GM21423 (cell line): ENCODE measurements at regions not wholly inside any gene's neighbourhood (a gene's known extent, or its start where the extent isn't known, plus 50 kb on each side); places are given as distances from the start of the nearest gene placed in this dataset.

Source experiments
- ATAC-seq: cut with Tn5 transposase; IDR thresholded peaks from one replicate; pipeline ENCODE4 v1.9.1; 2021; ENCODE audit warnings: mild to moderate bottlenecking, moderate library complexity; ENCODE audit not compliant: unreplicated experiment

GRCh38 chr14:40944521-40944920 is 662.2 kb upstream of the LRFN5 start:
- no peak for ATAC-seq

- ATAC-seq: no peak
Measured at GRCh38 chr14:40936861-40937260, 669.8 kb upstream of the LRFN5 start.

GRCh38 chr14:40920380-40920779 is 686.3 kb upstream of the LRFN5 start:
- ATAC-seq: no peak

GRCh38 chr14:40911141-40911540 is 695.5 kb upstream of the LRFN5 start:
- ATAC-seq: no peak

GRCh38 chr14:40909906-40910305 is 696.8 kb upstream of the LRFN5 start:
- ATAC-seq: no peak

GRCh38 chr14:40903709-40904108 is 703.0 kb upstream of the LRFN5 start:
- no peak for ATAC-seq

- no peak for ATAC-seq
Measured at GRCh38 chr14:40899435-40899834, 707.2 kb upstream of the LRFN5 start.

- no peak for ATAC-seq
Measured at GRCh38 chr14:40894846-40895245, 711.8 kb upstream of the LRFN5 start.

- no peak for ATAC-seq
Measured at GRCh38 chr14:40889126-40889525, 717.5 kb upstream of the LRFN5 start.

- no peak for ATAC-seq
Measured at GRCh38 chr14:40887912-40888311, 718.8 kb upstream of the LRFN5 start.

GRCh38 chr14:40870252-40870651 is 736.4 kb upstream of the LRFN5 start:
- ATAC-seq: no peak

- ATAC-seq: no peak
Measured at GRCh38 chr14:40859055-40859454, 747.6 kb upstream of the LRFN5 start.

GRCh38 chr14:40855343-40855742 is 751.3 kb upstream of the LRFN5 start:
- ATAC-seq: no peak

- no peak for ATAC-seq
Measured at GRCh38 chr14:40850191-40850590, 756.5 kb upstream of the LRFN5 start.

- no peak for ATAC-seq
Measured at GRCh38 chr14:40847480-40847879, 759.2 kb upstream of the LRFN5 start.

- no peak for ATAC-seq
Measured at GRCh38 chr14:40842816-40843215, 763.9 kb upstream of the LRFN5 start.

GRCh38 chr14:40841886-40842285 is 764.8 kb upstream of the LRFN5 start:
- ATAC-seq: no peak

- ATAC-seq: no peak
Measured at GRCh38 chr14:40838601-40839000, 768.1 kb upstream of the LRFN5 start.

- ATAC-seq: no peak
Measured at GRCh38 chr14:40806471-40806870, 800.2 kb upstream of the LRFN5 start.

GRCh38 chr14:40796168-40796567 is 810.5 kb upstream of the LRFN5 start:
- no peak for ATAC-seq

GRCh38 chr14:40784860-40785259 is 821.8 kb upstream of the LRFN5 start:
- no peak for ATAC-seq

- no peak for ATAC-seq
Measured at GRCh38 chr14:40762685-40763084, 844.0 kb upstream of the LRFN5 start.

- no peak for ATAC-seq
Measured at GRCh38 chr14:40762177-40762576, 844.5 kb upstream of the LRFN5 start.

GRCh38 chr14:40760704-40761103 is 846.0 kb upstream of the LRFN5 start:
- no peak for ATAC-seq
